CD8-positive, alpha-beta memory T cell (primary cell): ENCODE measurements at regions not wholly inside any gene's neighbourhood (a gene's known extent, or its start where the extent isn't known, plus 50 kb on each side); places are given as distances from the start of the nearest gene placed in this dataset.

Experiments used
- CTCF ChIA-PET: fragments of 350-600 bp; sonication (Branson Sonifier 250); formaldehyde crosslinking; loops from one replicate; lab custom pipeline; 2021; ENCODE audit warnings: antibody characterized with exemption; lab: Charles Lee
- POLR2A ChIA-PET: fragments of 350-600 bp; sonication (Branson Sonifier 250); formaldehyde crosslinking; loops from one replicate; lab custom pipeline; 2021; ENCODE audit warnings: antibody characterized with exemption; lab: Charles Lee
- DNase-seq, 5 donors: peaks; one replicate each; pipeline versions ENCODE4 v3.0.0 to v3.0.0-alpha.2; 2020 to 2022; ENCODE audit warnings: mixed read lengths in 1 of 5
- H3K27ac ChIP-seq: one replicate; pipeline ENCODE4 v1.7.0; 2013; ENCODE audit warnings: low read depth, mild to moderate bottlenecking, low read length, moderate library complexity
- H3K27me3 ChIP-seq: 2 replicates; pipeline ENCODE4 v1.7.0; 2013; ENCODE audit warnings: low read length, mild to moderate bottlenecking; ENCODE audit not compliant: insufficient read depth, poor library complexity, severe bottlenecking
- H3K36me3 ChIP-seq: 2 replicates; pipeline ENCODE4 v1.7.0; 2013; ENCODE audit warnings: mild to moderate bottlenecking, low read length, moderate library complexity; ENCODE audit not compliant: insufficient read depth
- H3K4me1 ChIP-seq: 2 replicates; pipeline ENCODE4 v1.7.0; 2013; ENCODE audit warnings: mild to moderate bottlenecking, low read length, moderate library complexity; ENCODE audit not compliant: insufficient read depth
- H3K4me3 ChIP-seq: 2 replicates; pipeline ENCODE4 v1.7.0; 2013; ENCODE audit warnings: mild to moderate bottlenecking, low read length
- H3K9me3 ChIP-seq: 2 replicates; pipeline ENCODE4 v1.7.0; 2013; ENCODE audit warnings: mild to moderate bottlenecking, low read length
- H3K27ac Mint-ChIP-seq, 8 donors: one replicate each; pipeline ENCODE4 v1.8.0; 2020 to 2021; ENCODE audit warnings: mixed read lengths in 8 of 8, mild to moderate bottlenecking in 6 of 8, inconsistent platforms in 3 of 8, moderate library complexity in 3 of 8
- H3K27me3 Mint-ChIP-seq, 2 donors: one replicate each; pipeline ENCODE4 v1.8.0; 2020 to 2021; ENCODE audit warnings: mixed read lengths in 2 of 2, mild to moderate bottlenecking in 1 of 2, moderate library complexity in 1 of 2
- H3K36me3 Mint-ChIP-seq, 3 donors: one replicate each; pipeline ENCODE4 v1.8.0; 2020 to 2021; ENCODE audit warnings: mixed read lengths in 3 of 3, inconsistent platforms in 1 of 3, mild to moderate bottlenecking in 1 of 3
- H3K4me1 Mint-ChIP-seq, 3 donors: one replicate each; pipeline ENCODE4 v1.8.0; 2020 to 2021; ENCODE audit warnings: mixed read lengths in 3 of 3, inconsistent platforms in 1 of 3, mild to moderate bottlenecking in 1 of 3
- H3K4me3 Mint-ChIP-seq, 7 donors: one replicate each; pipeline ENCODE4 v1.8.0; 2020 to 2021; ENCODE audit warnings: mixed read lengths in 7 of 7, mild to moderate bottlenecking in 6 of 7, moderate library complexity in 4 of 7, inconsistent platforms in 2 of 7
- H3K9me3 Mint-ChIP-seq, 5 donors: one replicate each; pipeline ENCODE4 v1.8.0; 2020 to 2022; ENCODE audit warnings: mixed read lengths in 5 of 5, mild to moderate bottlenecking in 3 of 5, moderate library complexity in 2 of 5, inconsistent platforms in 1 of 5

GRCh38 chr10:57823398-57823797 is 444.3 kb downstream of the IPMK start:
- Histone ChIP-seq H3K9me3 (no peaks in the 10 kb centered on the region), H3K4me1 (no peaks in the 10 kb centered on the region), H3K36me3 (no peaks in the 10 kb centered on the region), H3K4me3 (no peak overlapping the region), H3K27me3 (no peaks in the 10 kb centered on the region), H3K27ac (no peak overlapping the region)
- Mint-ChIP-seq H3K36me3 (no peaks in the 10 kb centered on the region), H3K4me1 (no peaks in the 10 kb centered on the region), H3K27me3 (peaks cover 0 to 1% of the 10 kb centered on the region in 2 donors), H3K4me3 (no peak overlapping the region), H3K27ac (no peak overlapping the region), H3K9me3 (peaks cover 0 to 8% (median 0%) of the 10 kb centered on the region in 5 donors)
- no peak for DNase-seq
- ChIA-PET CTCF (no interaction called here), POLR2A (no interaction called here)

GRCh38 chr10:57822965-57823364 is 444.7 kb downstream of the IPMK start:
- Mint-ChIP-seq H3K27me3 (peaks cover 0 to 1% of the 10 kb centered on the region in 2 donors), H3K27ac (no peak overlapping the region), H3K4me1 (no peaks in the 10 kb centered on the region), H3K36me3 (no peaks in the 10 kb centered on the region), H3K9me3 (peaks cover 0 to 8% (median 0%) of the 10 kb centered on the region in 5 donors), H3K4me3 (no peak overlapping the region)
- Histone ChIP-seq H3K27ac (no peak overlapping the region), H3K27me3 (no peaks in the 10 kb centered on the region), H3K4me1 (no peaks in the 10 kb centered on the region), H3K4me3 (no peak overlapping the region), H3K36me3 (no peaks in the 10 kb centered on the region), H3K9me3 (no peaks in the 10 kb centered on the region)
- ChIA-PET POLR2A (no interaction called here), CTCF (no interaction called here)
- DNase-seq = no peak

GRCh38 chr10:57818522-57818921 is 449.2 kb downstream of the IPMK start:
- Mint-ChIP-seq H3K4me1 (no peaks in the 10 kb centered on the region), H3K36me3 (no peaks in the 10 kb centered on the region), H3K27ac (no peak overlapping the region), H3K9me3 (peaks cover 0 to 5% (median 0%) of the 10 kb centered on the region in 5 donors), H3K27me3 (peaks cover 0 to 1% of the 10 kb centered on the region in 2 donors), H3K4me3 (no peak overlapping the region)
- no peaks in the 10 kb centered on the region for H3K4me1 ChIP-seq
- no peaks in the 10 kb centered on the region for H3K27me3 ChIP-seq
- no peaks in the 10 kb centered on the region for H3K36me3 ChIP-seq
- DNase-seq = no peak
- no peak overlapping the region for H3K4me3 ChIP-seq
- no peak overlapping the region for H3K27ac ChIP-seq
- H3K9me3 ChIP-seq = no peaks in the 10 kb centered on the region
- CTCF ChIA-PET = no interaction called here
- POLR2A ChIA-PET = no interaction called here

DNA sequence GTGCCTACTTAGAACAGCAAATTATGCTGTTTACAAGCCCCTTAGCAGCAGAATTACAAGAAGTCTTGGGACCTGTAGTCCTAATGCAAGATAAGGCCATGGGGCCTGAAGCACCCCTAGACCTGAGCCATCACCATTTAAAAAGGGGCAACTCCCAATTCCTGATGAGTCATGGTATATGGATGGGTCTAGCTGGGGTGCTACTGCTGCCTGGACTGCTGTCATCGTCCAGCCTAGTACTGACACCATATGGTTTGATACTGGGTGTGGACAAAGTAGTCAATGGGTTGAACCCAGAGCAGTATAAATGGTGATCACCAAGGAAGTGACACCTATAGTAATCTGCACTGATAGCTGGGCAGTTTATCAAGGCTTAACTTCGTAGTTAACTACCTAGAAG is 450.0 kb downstream of the IPMK start:
- H3K4me3 Mint-ChIP-seq = no peak overlapping the region
- DNase-seq = no peak
- H3K9me3 ChIP-seq = no peaks in the 10 kb centered on the region
- no peak overlapping the region for H3K27ac Mint-ChIP-seq
- no peaks in the 10 kb centered on the region for H3K36me3 Mint-ChIP-seq
- H3K27me3 ChIP-seq = no peaks in the 10 kb centered on the region
- H3K9me3 Mint-ChIP-seq = peaks cover 0 to 5% (median 0%) of the 10 kb centered on the region in 5 donors
- H3K36me3 ChIP-seq = no peaks in the 10 kb centered on the region
- H3K4me1 Mint-ChIP-seq = no peaks in the 10 kb centered on the region
- no peaks in the 10 kb centered on the region for H3K4me1 ChIP-seq
- H3K27ac ChIP-seq = no peak overlapping the region
- no peak overlapping the region for H3K4me3 ChIP-seq
- peaks cover 0 to 1% of the 10 kb centered on the region in 2 donors for H3K27me3 Mint-ChIP-seq
- POLR2A ChIA-PET = no interaction called here
- CTCF ChIA-PET = no interaction called here

DNA sequence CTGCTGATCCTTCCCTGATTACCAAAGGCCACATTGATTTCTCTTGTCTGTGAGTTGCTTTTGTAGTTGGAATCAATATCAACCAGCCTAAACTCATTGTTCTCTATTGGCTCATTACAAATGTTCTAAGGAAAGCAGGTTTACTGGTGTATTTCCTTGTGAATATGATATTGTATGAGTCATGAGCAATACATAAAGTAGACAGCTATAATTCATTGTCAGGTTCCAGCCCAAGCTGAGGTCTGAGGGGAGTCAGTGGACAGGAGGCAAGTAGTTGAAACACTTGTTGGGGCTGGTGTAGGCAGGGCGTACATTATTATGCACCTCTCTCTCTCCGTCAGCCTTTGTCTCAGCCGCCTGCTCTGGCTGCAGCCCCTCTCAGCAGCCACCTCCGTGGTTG is 451.7 kb downstream of the IPMK start:
- no peaks in the 10 kb centered on the region for H3K36me3 ChIP-seq
- no peak for DNase-seq
- H3K27ac Mint-ChIP-seq = no peak overlapping the region
- no peaks in the 10 kb centered on the region for H3K4me1 ChIP-seq
- peaks cover 0 to 5% (median 3%) of the 10 kb centered on the region in 5 donors for H3K9me3 Mint-ChIP-seq
- no peaks in the 10 kb centered on the region for H3K4me1 Mint-ChIP-seq
- no peaks in the 10 kb centered on the region for H3K9me3 ChIP-seq
- POLR2A ChIA-PET = no interaction called here
- H3K4me3 ChIP-seq = no peak overlapping the region
- no peaks in the 10 kb centered on the region for H3K27me3 ChIP-seq
- CTCF ChIA-PET = no interaction called here
- H3K4me3 Mint-ChIP-seq = no peak overlapping the region
- no peaks in the 10 kb centered on the region for H3K36me3 Mint-ChIP-seq
- no peak overlapping the region for H3K27ac ChIP-seq
- peaks cover 0 to 1% of the 10 kb centered on the region in 2 donors for H3K27me3 Mint-ChIP-seq

DNA sequence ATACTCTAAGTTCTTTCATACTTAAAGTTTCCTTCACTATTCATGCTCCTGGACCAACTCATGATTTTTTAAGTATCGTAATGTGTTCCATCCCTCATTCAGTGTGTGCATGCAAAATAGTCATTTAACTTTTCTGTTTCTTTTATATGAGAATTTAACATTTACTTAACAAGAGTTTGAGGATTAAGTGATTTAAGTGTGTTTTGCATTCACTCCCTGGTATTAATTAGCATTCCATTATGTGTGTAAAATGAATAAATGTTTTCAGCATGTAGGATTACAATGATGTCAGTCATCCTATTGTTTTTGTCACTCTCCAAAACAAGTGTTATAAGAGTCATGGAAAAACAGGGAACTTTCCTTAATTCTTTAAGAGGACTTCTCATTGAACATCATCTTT is 457.7 kb downstream of the IPMK start:
- ChIA-PET POLR2A (no interaction called here), CTCF (no interaction called here)
- H3K27me3 Mint-ChIP-seq = peaks cover 0 to 2% of the 10 kb centered on the region in 2 donors
- no peak for DNase-seq
- no peaks in the 10 kb centered on the region for H3K4me1 Mint-ChIP-seq
- Histone ChIP-seq H3K27me3 (no peaks in the 10 kb centered on the region), H3K36me3 (no peaks in the 10 kb centered on the region), H3K4me1 (no peaks in the 10 kb centered on the region), H3K27ac (no peak overlapping the region), H3K4me3 (no peak overlapping the region), H3K9me3 (no peaks in the 10 kb centered on the region)
- no peak overlapping the region for H3K4me3 Mint-ChIP-seq
- H3K36me3 Mint-ChIP-seq = no peaks in the 10 kb centered on the region
- peaks cover 0 to 9% (median 5%) of the 10 kb centered on the region in 5 donors for H3K9me3 Mint-ChIP-seq
- no peak overlapping the region for H3K27ac Mint-ChIP-seq

DNA sequence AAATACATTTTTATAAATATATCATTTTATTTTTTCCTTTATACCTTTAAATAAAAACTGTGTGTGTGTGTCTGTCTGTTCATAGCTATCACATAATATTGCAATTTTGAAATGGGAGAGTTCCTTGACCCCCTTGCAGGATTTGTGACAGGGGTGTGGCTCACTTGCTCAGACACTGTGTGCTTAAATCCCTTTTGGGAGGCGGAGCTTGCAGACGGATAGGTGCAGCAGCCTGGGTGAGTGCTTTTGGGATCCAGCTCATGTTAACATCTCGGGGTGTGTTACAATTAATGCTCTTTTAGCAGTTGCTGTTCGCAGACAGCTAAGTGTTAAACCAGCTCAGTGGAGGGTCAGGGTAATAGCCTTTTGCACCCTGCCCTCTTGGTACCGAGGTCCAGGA is 459.8 kb downstream of the IPMK start:
- no peaks in the 10 kb centered on the region for H3K9me3 ChIP-seq
- Mint-ChIP-seq H3K9me3 (peaks cover 0 to 12% (median 5%) of the 10 kb centered on the region in 5 donors), H3K36me3 (no peaks in the 10 kb centered on the region), H3K27ac (peak overlapping the region in 1 of 8 donors; percentile 75), H3K4me1 (no peaks in the 10 kb centered on the region), H3K27me3 (peaks cover 0 to 2% of the 10 kb centered on the region in 2 donors), H3K4me3 (no peak overlapping the region)
- no peak overlapping the region for H3K4me3 ChIP-seq
- no peak for DNase-seq
- no peaks in the 10 kb centered on the region for H3K36me3 ChIP-seq
- no peaks in the 10 kb centered on the region for H3K27me3 ChIP-seq
- H3K4me1 ChIP-seq = no peaks in the 10 kb centered on the region
- ChIA-PET CTCF (no interaction called here), POLR2A (no interaction called here)
- no peak overlapping the region for H3K27ac ChIP-seq

DNA sequence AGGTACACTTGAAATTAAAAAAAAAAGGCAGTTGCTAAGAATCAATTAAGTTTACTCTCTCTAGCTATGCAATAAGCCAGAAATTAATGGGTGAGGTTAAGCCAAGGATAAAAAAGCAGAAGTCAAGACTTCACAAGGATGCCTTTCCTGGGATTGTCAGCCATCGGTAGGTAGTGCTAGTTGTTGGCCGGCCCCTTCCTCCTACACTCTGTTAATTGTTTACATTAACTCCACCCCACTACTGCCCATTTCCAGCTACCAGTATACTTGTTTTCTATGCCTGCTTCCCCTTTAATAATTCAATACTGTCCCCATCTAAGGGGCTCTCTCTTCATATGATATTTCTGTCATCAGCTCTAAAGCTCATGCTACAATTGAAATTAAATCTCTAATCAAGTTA is 461.0 kb downstream of the IPMK start:
- ChIA-PET POLR2A (no interaction called here), CTCF (no interaction called here)
- no peak overlapping the region for H3K4me3 ChIP-seq
- no peaks in the 10 kb centered on the region for H3K4me1 Mint-ChIP-seq
- peaks cover 0 to 16% (median 5%) of the 10 kb centered on the region in 5 donors for H3K9me3 Mint-ChIP-seq
- H3K27ac Mint-ChIP-seq = no peak overlapping the region
- H3K36me3 Mint-ChIP-seq = no peaks in the 10 kb centered on the region
- H3K27me3 ChIP-seq = no peaks in the 10 kb centered on the region
- H3K27me3 Mint-ChIP-seq = peaks cover 0 to 2% of the 10 kb centered on the region in 2 donors
- no peaks in the 10 kb centered on the region for H3K36me3 ChIP-seq
- H3K9me3 ChIP-seq = no peaks in the 10 kb centered on the region
- H3K27ac ChIP-seq = no peak overlapping the region
- H3K4me1 ChIP-seq = no peaks in the 10 kb centered on the region
- H3K4me3 Mint-ChIP-seq = no peak overlapping the region
- no peak for DNase-seq

DNA sequence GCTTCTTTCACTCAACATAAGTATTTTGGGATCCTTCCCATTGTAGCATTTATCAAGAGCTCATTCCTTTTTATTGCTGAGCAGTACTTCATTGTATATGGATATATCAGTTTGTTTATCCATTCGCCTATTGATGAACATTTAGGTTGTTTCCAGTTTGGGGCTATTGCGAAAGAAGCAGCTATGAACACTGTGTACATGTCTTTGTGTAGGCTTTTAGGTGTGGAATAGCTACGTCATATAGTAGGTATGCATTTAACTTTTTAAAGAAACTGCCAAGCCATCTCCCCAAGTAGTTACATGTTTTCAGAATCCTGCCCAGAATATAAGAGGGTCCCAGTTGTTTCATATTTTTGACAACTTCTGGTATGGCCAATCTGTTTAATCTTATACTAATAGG is 468.1 kb downstream of the IPMK start:
- Mint-ChIP-seq H3K27ac (no peak overlapping the region), H3K27me3 (no peaks in the 10 kb centered on the region), H3K4me3 (no peak overlapping the region), H3K9me3 (peaks cover 0 to 21% (median 0%) of the 10 kb centered on the region in 5 donors), H3K4me1 (no peaks in the 10 kb centered on the region), H3K36me3 (no peaks in the 10 kb centered on the region)
- Histone ChIP-seq H3K4me1 (no peaks in the 10 kb centered on the region), H3K27ac (no peak overlapping the region), H3K36me3 (no peaks in the 10 kb centered on the region), H3K27me3 (no peaks in the 10 kb centered on the region), H3K4me3 (no peak overlapping the region), H3K9me3 (no peaks in the 10 kb centered on the region)
- ChIA-PET POLR2A (no interaction called here), CTCF (no interaction called here)
- no peak for DNase-seq
